Psoas muscle (tissue), 7 donors: ENCODE measurements at regions not wholly inside any gene's neighbourhood (a gene's known extent, or its start where the extent isn't known, plus 50 kb on each side); places are given as distances from the start of the nearest gene placed in this dataset.

Source experiments
- ATAC-seq, 4 donors: fragments of 200-7000 bp; cut with Tn5 transposase; one replicate each; pipeline ENCODE4 v1.9.1; 2020; ENCODE audit warnings: moderate library complexity in 3 of 4, mild to moderate bottlenecking in 2 of 4
- DNase-seq, 2 donors: peaks; one replicate each; pipeline ENCODE4 v3.0.0-alpha.2; 2020
- H3K27ac ChIP-seq: fragments of 200-600 bp; one replicate; pipeline ENCODE4 v1.8.0; 2022
- H3K27me3 ChIP-seq, 3 donors: fragments of 200-600 bp in 1 of 3; one replicate each; pipeline versions ENCODE4 v1.6.1 to v1.8.0; 2013 to 2022; ENCODE audit warnings: low read length in 2 of 3, mild to moderate bottlenecking in 2 of 3, moderate library complexity in 1 of 3; ENCODE audit not compliant: insufficient read depth in 3 of 3
- H3K36me3 ChIP-seq, 2 donors: fragments of 200-600 bp in 1 of 2; one replicate each; pipeline versions ENCODE4 v1.6.1 to v1.8.0; 2013 to 2022; ENCODE audit warnings: low read depth in 1 of 2, mild to moderate bottlenecking in 1 of 2, moderate library complexity in 1 of 2; ENCODE audit not compliant: insufficient read depth in 1 of 2
- H3K4me1 ChIP-seq: fragments of 200-600 bp; one replicate; pipeline ENCODE4 v1.8.0; 2022
- H3K4me3 ChIP-seq: fragments of 200-600 bp; one replicate; pipeline ENCODE4 v1.8.0; 2022; ENCODE audit warnings: mild to moderate bottlenecking
- H3K9me3 ChIP-seq: fragments of 200-600 bp; one replicate; pipeline ENCODE4 v1.8.0; 2022
- WGBS, 3 donors: extraction: QIAGEN DNeasy Blood & Tissue Kit; methylation state at CpG; one replicate each; pipeline versions ENCODE4 v1.1.6 to v1.1.7; 2013; 5-methylcytosine and 5-hydroxymethylcytosine counted together
- intact Hi-C, 2 donors: fragments of 100-400 bp; cut with DNase I; formaldehyde crosslinking; loops; one replicate each; pipeline versions ENCODE4 v1.11.0 to v1.14.2; 2022
- TF ChIP-seq, protein P1 (sequence below): fragments of 200-600 bp; IDR thresholded peaks from one replicate; pipeline ENCODE4 v1.8.0; 2022; ENCODE audit warnings: antibody characterized with exemption
- donor health status: healthy with polysubstance abuse.
- donor health status: DM: no; HTN: no; CAD: no; lungs with moderate emphysema.
- donor health status: Bipolar disorder and iron deficiency.
- donor health status: healthy.
- donor health status: DM: yes; HTN: yes; CAD: no.
- donor health status: DM: no; HTN: no; CAD: no.
- donor health status: DM: yes; HTN: yes; CAD: no.

DNA sequence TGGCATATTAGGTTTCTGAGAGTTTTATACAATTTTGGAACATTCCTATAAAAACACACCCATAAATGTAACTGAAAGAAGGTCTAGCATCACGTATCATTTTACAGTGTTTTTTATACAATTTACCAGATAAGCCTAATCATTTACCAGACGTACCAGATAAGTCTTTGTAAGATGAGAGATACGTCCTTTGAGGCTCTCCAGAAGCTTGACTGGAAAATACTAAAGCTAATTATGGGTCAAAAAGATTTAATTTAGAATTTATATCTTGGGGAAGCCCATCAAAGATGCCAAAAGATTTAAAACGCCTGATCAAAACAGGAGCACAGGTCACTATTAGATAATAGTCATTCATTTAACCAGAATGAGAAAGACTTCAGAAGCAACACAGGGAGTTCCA is 55.0 kb downstream of the RGS12 start:
- WGBS, 3 donors, result 93 to 97% (median 93%) methylated on average over 4 of the region's 4 CpGs

DNA sequence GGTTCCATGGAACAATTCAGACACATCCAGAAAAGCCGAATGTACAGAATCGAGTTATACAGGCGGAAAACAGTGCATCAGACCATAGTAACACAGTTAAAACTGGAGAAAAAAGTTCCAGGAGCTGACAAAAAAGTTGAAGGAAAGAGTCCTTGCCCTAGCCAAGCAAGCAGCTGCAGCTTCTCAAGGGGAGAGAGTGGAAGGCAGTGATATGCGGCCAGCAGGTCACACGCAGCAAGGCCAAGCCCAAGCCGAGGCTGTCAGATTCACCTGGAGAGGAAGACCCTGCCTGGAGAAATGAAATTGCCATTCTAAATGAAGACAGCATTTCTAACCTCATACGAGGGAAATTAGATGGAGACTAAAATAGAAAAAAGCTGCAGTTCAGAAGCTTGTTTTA is 55.8 kb downstream of the RGS12 start:
- no peak for DNase-seq
- Histone ChIP-seq H3K4me3 (no peak overlapping the region), H3K27me3 (no peaks in the 10 kb centered on the region), H3K27ac (no peak overlapping the region), H3K36me3 (peaks cover 0 to 3% of the 10 kb centered on the region in 2 donors), H3K9me3 (no peaks in the 10 kb centered on the region), H3K4me1 (peaks cover 6% of the 10 kb centered on the region)
- ATAC-seq, result no peak
- intact Hi-C loops, result no loop called here
- TF ChIP-seq, protein P1, sequence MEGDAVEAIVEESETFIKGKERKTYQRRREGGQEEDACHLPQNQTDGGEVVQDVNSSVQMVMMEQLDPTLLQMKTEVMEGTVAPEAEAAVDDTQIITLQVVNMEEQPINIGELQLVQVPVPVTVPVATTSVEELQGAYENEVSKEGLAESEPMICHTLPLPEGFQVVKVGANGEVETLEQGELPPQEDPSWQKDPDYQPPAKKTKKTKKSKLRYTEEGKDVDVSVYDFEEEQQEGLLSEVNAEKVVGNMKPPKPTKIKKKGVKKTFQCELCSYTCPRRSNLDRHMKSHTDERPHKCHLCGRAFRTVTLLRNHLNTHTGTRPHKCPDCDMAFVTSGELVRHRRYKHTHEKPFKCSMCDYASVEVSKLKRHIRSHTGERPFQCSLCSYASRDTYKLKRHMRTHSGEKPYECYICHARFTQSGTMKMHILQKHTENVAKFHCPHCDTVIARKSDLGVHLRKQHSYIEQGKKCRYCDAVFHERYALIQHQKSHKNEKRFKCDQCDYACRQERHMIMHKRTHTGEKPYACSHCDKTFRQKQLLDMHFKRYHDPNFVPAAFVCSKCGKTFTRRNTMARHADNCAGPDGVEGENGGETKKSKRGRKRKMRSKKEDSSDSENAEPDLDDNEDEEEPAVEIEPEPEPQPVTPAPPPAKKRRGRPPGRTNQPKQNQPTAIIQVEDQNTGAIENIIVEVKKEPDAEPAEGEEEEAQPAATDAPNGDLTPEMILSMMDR, result no peak
- WGBS, 3 donors, result 80 to 88% (median 81%) methylated on average over 7 of the region's 7 CpGs

More for the DNA sequence above, 55.0 kb downstream of the RGS12 start:
- Histone ChIP-seq H3K4me1 (peaks cover 6% of the 10 kb centered on the region), H3K27ac (no peak overlapping the region), H3K27me3 (no peaks in the 10 kb centered on the region), H3K9me3 (no peaks in the 10 kb centered on the region), H3K4me3 (no peak overlapping the region), H3K36me3 (peaks cover 0 to 10% of the 10 kb centered on the region in 2 donors)
- intact Hi-C loops, result loop anchor here in 1 of 2 donors (2.0 kb wide), 1 partner anchor 95 kb away; no protein-coding TSS in a partner anchor
- DNase-seq, result no peak
- ATAC-seq, result no peak
- TF ChIP-seq, protein P1, result no peak

DNA sequence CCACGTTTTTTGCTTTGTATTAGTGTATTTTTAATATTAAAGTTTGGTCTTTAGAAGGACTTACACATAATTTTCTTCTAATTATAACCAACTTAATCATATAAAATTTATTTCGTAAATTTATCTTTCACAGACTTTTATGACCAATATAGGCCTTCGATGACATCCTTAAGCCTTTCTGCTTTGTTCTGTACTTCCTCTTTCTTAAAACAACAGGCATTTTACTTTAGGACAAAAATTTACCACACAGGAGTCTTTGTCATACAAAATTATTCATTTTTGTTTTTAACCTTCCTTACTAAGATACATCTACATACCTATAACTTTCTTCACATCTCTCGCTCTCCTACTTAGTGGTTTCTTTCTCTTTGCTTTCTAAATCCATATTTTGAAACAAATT is 56.3 kb downstream of the RGS12 start:
- DNase-seq (no peak), ATAC-seq (no peak)
- H3K36me3 ChIP-seq, result no peaks in the 10 kb centered on the region
- intact Hi-C loops, result no loop called here
- no peaks in the 10 kb centered on the region for H3K27me3 ChIP-seq
- no peaks in the 10 kb centered on the region for H3K9me3 ChIP-seq
- H3K4me3 ChIP-seq, result no peak overlapping the region
- 92 to 95% (median 94%) methylated on average over 4 of the region's 4 CpGs for WGBS, 3 donors
- peaks cover 6% of the 10 kb centered on the region for H3K4me1 ChIP-seq
- TF ChIP-seq, protein P1, result no peak
- no peak overlapping the region for H3K27ac ChIP-seq

DNA sequence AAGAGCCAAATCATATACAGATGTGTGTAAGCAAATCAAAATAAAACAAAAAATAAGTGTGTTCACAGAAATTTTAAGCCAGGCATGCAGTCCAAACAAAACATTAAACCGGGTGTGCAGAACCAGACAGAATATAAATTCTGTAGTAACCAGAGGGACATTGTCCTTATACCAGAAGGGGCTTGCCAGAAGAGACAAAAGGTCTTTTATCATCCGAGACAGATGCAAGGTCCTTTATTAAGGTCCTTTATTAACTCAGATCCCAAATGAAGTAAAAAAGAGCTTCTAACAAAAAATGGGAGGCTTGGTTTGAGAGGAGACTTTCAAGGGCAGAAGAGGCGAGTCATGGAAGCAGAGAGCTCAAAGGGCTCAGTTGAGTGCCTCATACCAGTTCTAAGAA is 59.2 kb downstream of the RGS12 start:
- DNase-seq (no peak), ATAC-seq (no peak)
- no peaks in the 10 kb centered on the region for H3K36me3 ChIP-seq
- no peaks in the 10 kb centered on the region for H3K4me1 ChIP-seq
- H3K27ac ChIP-seq, result no peak overlapping the region
- no peak overlapping the region for H3K4me3 ChIP-seq
- TF ChIP-seq, protein P1, result no peak
- no peaks in the 10 kb centered on the region for H3K27me3 ChIP-seq
- intact Hi-C loops, result loop anchor here in 1 of 2 donors (5.0 kb wide), 1 partner anchor 35 kb away; no protein-coding TSS in a partner anchor
- no peaks in the 10 kb centered on the region for H3K9me3 ChIP-seq
- WGBS, 3 donors, result 76 to 82% (median 78%) methylated on average over 3 of the region's 3 CpGs

DNA sequence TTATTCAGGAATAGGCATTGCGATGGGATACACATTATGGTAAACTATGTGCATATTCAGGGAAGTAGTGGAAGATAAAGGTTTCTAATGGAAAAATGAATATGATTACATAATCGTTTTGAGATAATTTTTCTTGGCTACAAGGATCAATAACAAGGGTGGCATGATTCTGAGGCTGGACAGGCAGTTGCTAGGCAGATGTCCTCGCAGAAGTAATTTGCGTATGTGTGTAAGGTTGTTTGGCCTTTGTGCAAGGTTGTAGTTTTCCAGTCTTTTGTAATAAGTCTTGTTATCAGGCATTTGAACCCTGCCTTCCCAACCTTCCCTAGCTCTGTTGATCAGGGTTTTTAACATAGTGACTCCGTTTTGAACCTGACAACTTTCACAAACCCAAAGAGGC is 59.7 kb downstream of the RGS12 start:
- Histone ChIP-seq H3K27me3 (no peaks in the 10 kb centered on the region), H3K4me3 (no peak overlapping the region), H3K9me3 (no peaks in the 10 kb centered on the region), H3K4me1 (no peaks in the 10 kb centered on the region), H3K36me3 (no peaks in the 10 kb centered on the region), H3K27ac (no peak overlapping the region)
- DNase-seq (no peak), ATAC-seq (no peak)
- intact Hi-C loops, result loop anchor here in 1 of 2 donors (5.0 kb wide), 1 partner anchor 35 kb away; no protein-coding TSS in a partner anchor
- TF ChIP-seq, protein P1, result no peak
- 98 to 100% (median 99%) methylated on average over 5 of the region's 5 CpGs for WGBS, 3 donors
